KBM-7 (cell line): ENCODE measurements at regions not wholly inside any gene's neighbourhood (a gene's known extent, or its start where the extent isn't known, plus 50 kb on each side); places are given as distances from the start of the nearest gene placed in this dataset.
A peak's percentile ranks its signal among the peaks of the same experiment; 100 is the strongest.

Experiments
- DNase-seq: peaks from one replicate; pipeline ENCODE4 v3.0.0-alpha.2; 2015
- in situ Hi-C: fragments of 300-500 bp; cut with MboI; formaldehyde crosslinking; loops from 2 replicates; pipeline ENCODE4 v1.14.3; 2020; ENCODE audit warnings: low sequenced_read_pairs, low pct_unique_long_range_greater_than_20kb, mixed read lengths

GRCh38 chr5:14090755-14091154, 52.4 kb upstream of the TRIO start:
- DNase-seq, result peak; percentile 14
- in situ Hi-C loops, result no loop called here

GRCh38 chr5:14090290-14090689, 52.9 kb upstream of the TRIO start:
- in situ Hi-C loops, result no loop called here
- no peak for DNase-seq

GRCh38 chr5:14089198-14089597, 53.9 kb upstream of the TRIO start:
- no peak for DNase-seq
- in situ Hi-C loops, result no loop called here

GRCh38 chr5:14086261-14086660, 56.9 kb upstream of the TRIO start:
- in situ Hi-C loops, result no loop called here

GRCh38 chr5:14082973-14083372, 60.2 kb upstream of the TRIO start:
- DNase-seq, result no peak
- in situ Hi-C loops, result no loop called here

More at GRCh38 chr5:14086261-14086660, 56.9 kb upstream of the TRIO start:
- no peak for DNase-seq

- in situ Hi-C loops, result no loop called here
- DNase-seq, result no peak
Measured at GRCh38 chr5:14082523-14082922, 60.6 kb upstream of the TRIO start.

GRCh38 chr5:14081791-14082190, 61.4 kb upstream of the TRIO start:
- in situ Hi-C loops, result no loop called here
- DNase-seq, result no peak

GRCh38 chr5:14078716-14079115, 64.4 kb upstream of the TRIO start:
- DNase-seq, result no peak
- in situ Hi-C loops, result no loop called here

- in situ Hi-C loops, result no loop called here
- no peak for DNase-seq
Measured at GRCh38 chr5:14077501-14077900, 65.6 kb upstream of the TRIO start.

- DNase-seq, result no peak
- in situ Hi-C loops, result no loop called here
Measured at GRCh38 chr5:14076561-14076960, 66.6 kb upstream of the TRIO start.

- in situ Hi-C loops, result no loop called here
- no peak for DNase-seq
Measured at GRCh38 chr5:14075937-14076336, 67.2 kb upstream of the TRIO start.

- no peak for DNase-seq
- in situ Hi-C loops, result no loop called here
Measured at GRCh38 chr5:14071433-14071832, 71.7 kb upstream of the TRIO start.

GRCh38 chr5:14069021-14069420, 74.1 kb upstream of the TRIO start:
- DNase-seq, result no peak
- in situ Hi-C loops, result no loop called here

- DNase-seq, result no peak
- in situ Hi-C loops, result no loop called here
Measured at GRCh38 chr5:14068136-14068535, 75.0 kb upstream of the TRIO start.

GRCh38 chr5:14066326-14066725, 76.8 kb upstream of the TRIO start:
- in situ Hi-C loops, result no loop called here
- DNase-seq, result no peak

GRCh38 chr5:14064841-14065240, 78.3 kb upstream of the TRIO start:
- no peak for DNase-seq
- in situ Hi-C loops, result no loop called here

GRCh38 chr5:14063691-14064090, 79.5 kb upstream of the TRIO start:
- in situ Hi-C loops, result no loop called here

GRCh38 chr5:14063138-14063537, 80.0 kb upstream of the TRIO start:
- in situ Hi-C loops, result no loop called here
- DNase-seq, result no peak

More at GRCh38 chr5:14063691-14064090, 79.5 kb upstream of the TRIO start:
- DNase-seq, result no peak

GRCh38 chr5:14062178-14062577, 81.0 kb upstream of the TRIO start:
- in situ Hi-C loops, result no loop called here
- DNase-seq, result no peak

- in situ Hi-C loops, result no loop called here
- DNase-seq, result no peak
Measured at GRCh38 chr5:14061106-14061505, 82.0 kb upstream of the TRIO start.

GRCh38 chr5:14060218-14060617, 82.9 kb upstream of the TRIO start:
- DNase-seq, result no peak
- in situ Hi-C loops, result no loop called here

- in situ Hi-C loops, result no loop called here
- no peak for DNase-seq
Measured at GRCh38 chr5:14059810-14060209, 83.3 kb upstream of the TRIO start.
